Activated CD8-positive, alpha-beta memory T cell treated with anti-CD3 and anti-CD28 coated beads for 24 hours (primary cell): ENCODE measurements at regions not wholly inside any gene's neighbourhood (a gene's known extent, or its start where the extent isn't known, plus 50 kb on each side); places are given as distances from the start of the nearest gene placed in this dataset.

Source experiments
- DNase-seq: peaks from one replicate; pipeline ENCODE4 v3.0.0-alpha.2; 2020

- DNase-seq, result no peak
These were observed 234.9 kb upstream of the STARD13 start for GRCh38 chr13:33520468-33520839.

- DNase-seq, result no peak
These were observed 238.5 kb upstream of the STARD13 start for GRCh38 chr13:33524086-33524485.

GRCh38 chr13:33525763-33526162, 240.2 kb upstream of the STARD13 start:
- DNase-seq, result no peak

GRCh38 chr13:33526718-33527117, 241.2 kb upstream of the STARD13 start:
- DNase-seq, result no peak

GRCh38 chr13:33528896-33529295, 243.3 kb upstream of the STARD13 start:
- no peak for DNase-seq

- DNase-seq, result no peak
These were observed 245.9 kb upstream of the STARD13 start for GRCh38 chr13:33531484-33531883.

- no peak for DNase-seq
These were observed 249.5 kb upstream of the STARD13 start for GRCh38 chr13:33535061-33535460.

GRCh38 chr13:33536601-33537000, 251.0 kb upstream of the STARD13 start:
- no peak for DNase-seq

GRCh38 chr13:33537026-33537425, 251.5 kb upstream of the STARD13 start:
- DNase-seq, result no peak

GRCh38 chr13:33537676-33538075, 252.1 kb upstream of the STARD13 start:
- no peak for DNase-seq

GRCh38 chr13:33541456-33541855, 255.9 kb upstream of the STARD13 start:
- DNase-seq, result no peak

GRCh38 chr13:33541962-33542308, 256.4 kb upstream of the STARD13 start:
- DNase-seq, result no peak

- DNase-seq, result peak; percentile 99
These were observed 256.9 kb upstream of the STARD13 start for GRCh38 chr13:33542309-33543088.

- no peak for DNase-seq
These were observed 257.5 kb upstream of the STARD13 start for GRCh38 chr13:33543089-33543459.

- no peak for DNase-seq
These were observed 258.2 kb upstream of the STARD13 start for GRCh38 chr13:33543631-33544265.

GRCh38 chr13:33544308-33544707, 258.8 kb upstream of the STARD13 start:
- no peak for DNase-seq

- no peak for DNase-seq
These were observed 259.9 kb upstream of the STARD13 start for GRCh38 chr13:33545492-33545891.

GRCh38 chr13:33547035-33547434, 261.5 kb upstream of the STARD13 start:
- no peak for DNase-seq

- DNase-seq, result no peak
These were observed 262.5 kb upstream of the STARD13 start for GRCh38 chr13:33548069-33548468.

- no peak for DNase-seq
These were observed 264.7 kb upstream of the STARD13 start for GRCh38 chr13:33550276-33550675.

- no peak for DNase-seq
These were observed 265.3 kb upstream of the STARD13 start for GRCh38 chr13:33550885-33551284.

- DNase-seq, result no peak
These were observed 262.8 kb upstream of the RFC3 start for GRCh38 chr13:33554919-33555791.

GRCh38 chr13:33556828-33557227, 261.1 kb upstream of the RFC3 start:
- no peak for DNase-seq

GRCh38 chr13:33560726-33561125, 257.2 kb upstream of the RFC3 start:
- no peak for DNase-seq
